Frontal cortex (tissue), 3 donors: ENCODE measurements at regions not wholly inside any gene's neighbourhood (a gene's known extent, or its start where the extent isn't known, plus 50 kb on each side); places are given as distances from the start of the nearest gene placed in this dataset.
"Not testable (repeated sequence)": the region's sequence is repeated elsewhere in the genome, so short reads cannot be mapped to it uniquely, and the experiment has no call there.

Experiments used
- DNase-seq, 2 donors: peaks; one replicate each; pipeline ENCODE4 v3.0.0; 2012; ENCODE audit warnings: low spot score in 2 of 2
- FAIRE-seq: peaks from 2 replicates; lab custom pipeline; 2012; peaks lifted over from hg19 to GRCh38; lab: Jason Lieb, UNC
- donor health status: control.
- donor health status: control.
- donor health status: control.

DNA sequence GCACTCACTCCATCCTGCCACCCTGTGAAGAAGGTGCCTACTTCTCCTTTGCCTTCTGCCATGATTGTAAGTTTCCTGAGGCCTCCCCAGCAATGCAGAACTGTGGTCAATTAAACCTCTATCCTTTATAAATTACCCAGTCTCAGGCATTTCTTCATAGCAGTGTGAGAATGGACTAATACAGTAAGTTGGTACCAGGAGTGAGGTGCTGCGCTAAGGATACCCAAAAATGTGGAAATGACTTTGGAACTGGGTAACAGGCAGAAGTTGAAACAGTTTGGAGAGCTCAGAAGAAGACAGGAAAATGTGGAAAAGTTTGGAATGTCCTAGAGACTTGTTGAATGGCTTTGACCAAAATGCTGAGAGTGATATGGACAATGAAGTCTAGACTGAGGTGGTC is 176.0 kb downstream of the FZD1 start:
- FAIRE-seq, DNase-seq: not testable (repeated sequence)

DNA sequence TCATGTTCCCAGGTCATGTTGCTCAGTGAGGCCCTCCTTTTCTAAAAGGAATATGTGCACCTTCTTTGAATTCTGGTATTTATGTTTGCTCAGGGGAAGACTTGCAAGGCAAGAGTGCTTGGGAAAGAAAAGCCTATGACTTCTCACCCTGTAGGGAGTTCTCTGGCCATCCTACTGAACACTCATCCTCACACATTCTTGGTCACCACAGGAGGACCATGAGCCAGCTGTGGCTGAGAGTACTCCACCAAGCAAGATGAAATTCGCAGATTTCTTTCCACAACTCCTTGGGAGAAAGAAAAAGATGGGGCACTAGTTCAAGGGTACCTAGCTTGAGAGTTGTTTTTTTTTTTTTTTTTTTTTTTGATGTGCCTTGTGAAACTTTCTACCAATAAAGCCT is 179.6 kb downstream of the FZD1 start:
- DNase-seq (no peak), FAIRE-seq (no peak)

DNA sequence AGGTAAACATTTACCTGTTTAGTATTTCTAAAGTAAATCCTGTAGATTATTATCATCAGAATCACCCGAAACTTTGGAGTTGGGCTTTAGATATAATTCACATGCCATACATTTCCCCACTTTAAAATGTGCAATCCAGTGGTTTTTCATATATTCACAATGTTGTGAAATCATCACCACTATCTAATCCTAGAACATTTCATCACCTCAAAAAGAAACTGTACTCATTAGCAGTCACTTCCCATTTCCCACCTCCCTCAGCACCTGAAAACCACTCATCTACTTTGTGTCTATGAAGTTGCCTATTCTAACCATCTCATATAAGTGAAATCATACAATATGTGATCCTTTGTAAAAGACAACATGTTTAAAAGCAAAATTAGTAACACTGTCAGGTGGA is 182.6 kb downstream of the FZD1 start:
- DNase-seq (no peak), FAIRE-seq (no peak)

DNA sequence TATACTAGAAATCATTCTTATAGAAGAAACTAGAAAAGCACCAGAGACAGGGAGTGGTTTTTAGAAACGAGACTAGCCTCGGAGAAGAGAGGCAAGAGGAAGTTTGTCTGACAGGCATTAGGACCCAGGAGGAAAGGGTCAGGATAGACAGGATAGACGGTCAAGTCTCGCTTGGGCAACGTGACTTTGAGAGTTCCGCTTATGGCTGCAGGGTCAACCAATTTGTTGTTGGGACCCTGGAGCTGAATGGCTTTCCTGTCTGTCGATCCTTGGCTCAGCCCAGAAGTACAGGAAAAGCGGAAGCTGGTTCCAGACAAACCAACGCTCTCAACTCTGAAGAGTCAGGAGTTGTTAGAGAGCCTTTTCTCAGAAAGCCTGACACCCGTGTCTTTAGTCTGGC is 191.2 kb downstream of the FZD1 start:
- FAIRE-seq, result no peak
- no peak for DNase-seq

DNA sequence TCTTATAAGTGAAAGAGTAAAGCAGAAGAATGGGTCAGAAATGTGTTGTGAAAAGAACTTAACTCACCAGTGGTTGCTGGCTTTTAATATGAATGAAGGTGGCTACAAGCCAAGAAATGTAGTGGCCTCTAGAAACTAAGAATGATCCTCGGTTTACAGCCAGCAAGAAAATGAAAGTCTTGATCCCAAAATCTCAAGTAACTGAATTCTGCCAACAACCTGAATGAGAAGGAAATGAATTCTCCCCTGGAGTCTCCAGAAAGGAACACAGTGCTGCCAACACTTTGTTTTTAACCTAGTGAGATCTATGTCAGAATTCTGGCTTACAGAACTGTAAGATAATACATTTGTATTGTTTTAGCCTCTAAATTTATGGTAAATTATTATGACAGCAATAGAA is 193.0 kb downstream of the FZD1 start:
- no peak for FAIRE-seq
- DNase-seq, result no peak

DNA sequence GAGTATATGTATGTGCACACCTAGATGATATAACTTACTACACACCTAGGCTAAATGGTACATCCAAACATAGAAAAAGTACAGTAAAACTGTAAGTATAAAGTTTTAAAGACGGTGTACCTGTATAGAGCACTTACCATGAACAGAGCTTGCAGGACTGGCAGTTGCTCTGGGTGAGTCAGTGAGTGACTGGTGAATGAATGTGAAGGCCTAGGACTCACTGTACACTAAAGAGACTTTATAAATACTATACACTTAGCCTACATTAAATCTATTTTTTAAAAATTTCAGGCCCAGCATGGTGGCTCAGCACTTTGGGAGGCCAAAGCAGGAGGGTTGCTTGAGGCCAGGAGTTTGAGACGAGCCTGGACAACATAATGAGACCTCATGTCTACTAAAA is 195.3 kb downstream of the FZD1 start:
- FAIRE-seq (no peak), DNase-seq (no peak)

DNA sequence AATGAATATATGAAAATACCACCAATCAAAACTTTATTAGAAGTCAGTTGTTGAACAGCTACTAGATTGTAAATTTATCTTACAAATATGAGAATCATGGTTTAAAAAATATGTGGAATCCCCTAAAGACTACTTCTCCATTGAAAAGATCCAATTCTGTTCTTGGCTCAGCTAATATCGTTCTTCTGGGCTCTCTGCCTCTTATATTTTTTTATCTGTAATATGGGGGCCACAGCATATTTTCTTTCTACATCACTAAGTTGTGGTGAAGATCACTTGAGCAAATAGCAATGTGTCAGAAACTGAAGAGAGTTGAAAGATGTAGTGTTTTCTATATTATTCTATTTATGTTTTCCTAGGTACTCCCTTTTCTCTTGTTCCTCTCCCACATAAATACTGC is 198.1 kb downstream of the FZD1 start:
- no peak for DNase-seq
- no peak for FAIRE-seq

DNA sequence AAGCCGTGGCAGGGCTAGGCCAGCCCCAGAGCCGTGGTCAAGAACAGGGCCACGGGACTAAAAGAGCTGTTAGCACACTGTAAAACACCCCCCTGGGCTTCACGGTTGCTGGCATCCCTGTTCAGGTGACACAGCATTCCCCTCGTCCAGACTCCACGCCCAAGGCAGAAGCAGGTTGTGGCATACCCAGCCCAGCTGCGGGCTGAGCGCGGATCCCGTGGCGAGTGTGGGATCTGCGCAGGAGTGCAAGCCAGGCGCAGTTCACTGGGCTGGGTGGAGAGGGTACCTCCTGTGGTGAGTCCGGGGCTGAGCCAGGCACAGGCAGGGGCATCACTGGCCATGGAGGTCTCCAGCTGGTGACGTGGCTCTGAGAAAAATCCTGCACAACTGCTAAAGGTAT is 199.1 kb downstream of the FZD1 start:
- DNase-seq (no peak), FAIRE-seq (no peak)

DNA sequence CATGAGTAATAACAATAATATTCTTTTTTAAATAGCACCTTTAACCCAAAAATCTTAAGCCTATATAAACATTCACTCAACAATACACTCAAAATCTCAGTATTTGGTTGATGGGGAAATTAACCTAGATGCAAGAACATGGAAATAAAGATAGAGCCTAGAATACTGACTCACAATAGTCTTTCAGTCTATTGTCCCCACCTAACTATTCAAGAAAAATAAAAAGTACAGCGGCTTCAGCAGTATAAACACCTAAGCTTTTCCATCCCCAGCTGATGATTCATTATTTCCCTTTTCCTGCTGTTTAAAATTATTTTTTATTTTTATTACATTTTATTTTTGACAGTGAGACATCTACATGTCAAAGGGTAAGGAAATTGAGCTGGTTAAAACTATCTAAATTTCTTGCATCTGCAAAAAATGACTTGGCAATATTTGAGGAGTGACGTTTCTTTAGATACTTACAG is 201.4 kb downstream of the FZD1 start:
- no peak for FAIRE-seq
- DNase-seq, result no peak

DNA sequence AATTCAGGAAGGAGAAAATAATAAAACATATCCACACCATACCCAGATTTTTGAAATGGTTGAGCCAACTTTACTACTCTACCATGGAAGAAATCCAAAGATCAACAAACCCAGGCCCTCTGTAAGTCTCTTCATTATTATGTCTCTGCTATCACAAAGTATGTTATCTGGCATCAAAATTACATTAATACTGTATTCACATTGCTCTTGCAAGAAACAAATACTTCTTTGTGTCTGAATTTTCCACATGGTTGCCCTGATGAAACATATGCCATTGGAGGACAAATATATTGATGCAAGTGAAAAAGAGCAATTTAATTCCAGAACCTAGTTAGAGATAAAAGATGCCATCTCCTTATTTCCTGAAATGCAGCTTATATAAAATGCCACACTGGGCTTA is 204.0 kb downstream of the FZD1 start:
- FAIRE-seq (no peak), DNase-seq (no peak)

DNA sequence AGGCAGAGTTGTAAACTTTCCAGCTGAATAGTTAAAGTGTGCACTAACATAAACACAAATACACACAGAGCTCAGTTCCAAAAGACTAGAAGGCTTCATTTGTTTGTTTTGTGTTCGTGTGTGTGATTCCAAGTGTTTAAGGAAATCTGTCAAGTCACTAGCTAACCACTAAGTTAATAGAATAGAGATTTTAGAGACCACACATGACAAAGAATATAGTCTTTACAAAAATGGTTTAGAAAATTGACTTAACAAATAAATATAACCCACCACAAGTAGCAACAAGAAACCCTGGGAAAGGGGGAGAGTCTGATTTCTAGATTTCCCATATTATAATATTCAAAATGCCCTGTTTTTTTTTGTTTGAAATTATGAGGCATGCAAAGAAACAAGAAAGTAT is 209.4 kb downstream of the FZD1 start:
- FAIRE-seq (no peak), DNase-seq (no peak)

DNA sequence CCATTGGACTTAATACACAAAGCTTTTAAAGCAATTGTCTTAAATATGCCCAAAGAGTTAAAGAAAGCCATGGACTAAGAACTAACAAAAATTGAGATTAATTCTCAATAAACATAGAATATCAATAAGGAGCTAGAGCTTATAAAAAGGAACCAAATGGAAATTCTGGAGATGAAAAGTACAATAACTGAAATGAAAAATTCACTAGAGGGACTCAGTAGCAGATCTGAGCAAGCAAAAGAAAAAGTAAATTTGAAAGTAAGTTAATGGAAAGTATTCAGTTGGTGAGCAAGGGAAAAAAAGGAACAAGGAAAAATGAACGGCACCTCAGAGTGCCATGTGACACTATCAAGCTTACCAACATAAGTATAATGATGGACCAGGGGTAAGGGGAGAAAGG is 209.8 kb downstream of the FZD1 start:
- FAIRE-seq, result no peak
- DNase-seq, result no peak

DNA sequence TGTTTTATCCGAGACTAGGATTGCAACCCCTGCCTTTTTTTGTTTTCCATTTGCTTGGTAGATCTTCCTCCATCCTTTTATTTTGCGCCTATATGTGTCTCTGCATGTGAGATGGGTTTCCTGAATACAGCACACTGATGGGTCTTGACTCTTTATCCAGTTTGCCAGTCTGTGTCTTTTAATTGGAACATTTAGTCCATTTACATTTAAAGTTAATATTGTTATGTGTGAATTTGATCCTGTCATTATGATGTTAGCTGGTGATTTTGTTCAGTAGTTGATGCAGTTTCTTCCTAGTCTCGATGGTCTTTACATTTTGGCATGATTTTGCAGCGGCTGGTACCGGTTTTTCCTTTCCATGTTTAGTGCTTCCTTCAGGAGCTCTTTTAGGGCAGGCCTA is 216.2 kb downstream of the FZD1 start:
- not testable (repeated sequence) for FAIRE-seq, DNase-seq

DNA sequence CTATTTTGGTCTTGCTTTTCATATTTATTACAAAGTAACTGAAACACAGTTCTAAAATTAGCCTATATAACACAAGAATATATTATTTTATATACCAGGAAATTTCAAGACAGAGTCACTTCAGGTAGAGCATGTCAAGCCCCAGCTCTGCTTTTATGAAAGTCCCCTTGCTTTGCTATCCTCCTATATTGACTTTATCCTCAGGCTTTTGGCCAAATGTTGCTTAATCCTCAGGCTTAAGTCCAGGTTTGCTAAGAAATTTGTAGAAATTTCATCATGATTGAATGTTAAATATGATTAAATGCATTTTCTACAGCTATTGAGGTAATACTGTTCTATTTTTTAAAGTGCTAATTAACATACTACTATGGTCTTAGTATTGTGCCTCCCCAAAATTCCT is 227.6 kb downstream of the FZD1 start:
- no peak for FAIRE-seq
- DNase-seq, result no peak

DNA sequence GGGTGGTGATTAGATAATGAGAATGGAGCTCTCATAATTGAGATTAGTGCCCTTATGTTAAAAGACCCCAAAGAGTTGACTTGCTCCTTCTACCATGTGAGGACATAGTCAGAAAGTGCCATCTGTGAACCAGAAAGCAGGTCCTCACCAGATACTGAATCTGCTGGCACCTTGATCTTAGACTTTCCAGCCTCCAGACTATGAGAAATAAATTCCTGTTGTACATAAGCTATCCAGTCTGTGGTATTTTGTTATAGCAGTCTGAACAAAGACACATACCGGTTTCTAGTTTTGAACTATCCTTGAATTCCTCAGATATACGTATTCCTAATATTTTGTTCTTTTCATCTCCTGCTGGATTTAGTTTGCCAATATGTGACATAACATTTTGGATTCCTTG is 228.1 kb downstream of the FZD1 start:
- no peak for FAIRE-seq
- no peak for DNase-seq

DNA sequence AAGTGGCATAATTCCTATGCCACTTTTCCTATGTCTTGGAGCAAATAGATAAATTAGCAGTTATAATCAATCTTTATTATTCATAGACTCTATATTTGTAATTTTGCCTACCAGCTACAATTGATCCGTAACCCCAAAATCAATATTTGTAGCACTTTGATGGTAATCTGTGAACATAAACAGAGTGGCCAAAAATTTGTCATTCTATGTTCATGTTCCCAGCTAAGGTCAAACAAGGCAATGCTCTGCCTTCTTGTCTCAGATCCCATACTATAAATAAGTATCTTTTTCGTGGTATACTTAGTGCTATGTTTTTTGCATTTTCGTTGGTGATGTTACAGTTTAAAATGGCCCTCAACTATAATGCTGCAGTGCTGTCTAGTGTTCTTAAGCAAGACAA is 228.5 kb downstream of the FZD1 start:
- FAIRE-seq, result no peak

DNA sequence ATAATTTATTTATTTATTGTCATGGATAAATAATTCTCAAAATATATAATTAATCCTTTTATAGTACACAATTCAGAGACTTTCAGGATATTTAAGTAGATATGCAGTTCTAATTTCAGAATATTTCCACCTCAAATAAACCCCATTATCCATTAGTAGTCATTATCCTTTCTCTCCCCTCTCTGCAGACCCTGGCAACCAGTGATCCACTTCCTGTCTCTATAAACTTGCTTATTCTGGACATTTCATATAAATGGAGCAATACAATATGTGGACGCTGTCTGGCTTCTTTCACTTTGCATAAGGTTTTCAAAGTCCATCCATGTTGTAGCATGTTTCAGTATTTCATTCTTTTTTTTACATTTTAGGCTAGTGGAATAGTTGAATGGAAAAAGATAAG is 230.2 kb downstream of the FZD1 start:
- DNase-seq, result no peak
- no peak for FAIRE-seq

More for the DNA sequence above, 228.5 kb downstream of the FZD1 start:
- DNase-seq, result no peak

DNA sequence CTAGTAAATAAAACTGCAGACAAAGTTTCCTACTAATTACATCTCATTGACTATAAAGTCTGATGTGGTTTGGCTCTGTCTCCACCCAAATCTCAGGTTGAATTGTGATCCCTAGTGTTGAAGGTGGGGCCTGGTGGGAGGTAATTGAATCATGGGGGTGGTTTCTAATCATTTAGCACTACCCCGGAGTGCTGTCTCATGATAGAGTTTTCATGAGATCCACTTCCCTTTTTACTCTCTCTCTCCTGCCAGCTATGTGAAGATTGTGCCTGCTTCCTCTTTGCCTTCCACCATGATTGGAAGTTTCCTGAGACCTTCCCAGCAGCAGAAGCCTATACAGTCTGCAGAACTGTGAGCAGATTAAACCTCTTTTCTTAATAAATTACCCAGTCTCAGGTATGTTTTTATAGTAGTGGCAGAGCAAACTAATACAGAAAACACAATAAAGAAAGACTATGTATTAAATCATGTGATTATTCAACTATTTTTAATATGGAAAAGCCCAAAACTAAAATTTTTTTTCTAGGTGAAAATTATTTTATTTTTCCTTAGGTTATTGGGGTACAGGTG is 232.1 kb downstream of the FZD1 start:
- FAIRE-seq (no peak), DNase-seq (no peak)

DNA sequence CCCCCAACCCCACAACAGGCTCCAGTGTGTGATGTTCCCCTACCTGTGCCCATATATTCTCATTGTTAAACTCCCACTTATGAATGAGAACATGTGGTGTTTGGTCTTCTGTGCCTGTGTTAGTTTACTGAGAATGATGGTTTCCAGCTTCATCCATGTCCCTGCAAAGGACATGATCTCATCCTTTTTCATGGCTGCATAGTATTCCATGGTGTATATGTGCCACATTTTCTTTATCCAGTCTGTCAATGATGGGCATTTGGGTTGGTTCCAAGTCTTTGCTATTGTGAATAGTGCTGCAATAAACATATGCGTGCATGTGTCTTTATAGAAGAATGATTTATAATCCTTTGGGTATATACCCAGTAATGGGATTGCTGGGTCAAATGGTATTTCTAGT is 233.0 kb downstream of the FZD1 start:
- not testable (repeated sequence) for FAIRE-seq, DNase-seq

DNA sequence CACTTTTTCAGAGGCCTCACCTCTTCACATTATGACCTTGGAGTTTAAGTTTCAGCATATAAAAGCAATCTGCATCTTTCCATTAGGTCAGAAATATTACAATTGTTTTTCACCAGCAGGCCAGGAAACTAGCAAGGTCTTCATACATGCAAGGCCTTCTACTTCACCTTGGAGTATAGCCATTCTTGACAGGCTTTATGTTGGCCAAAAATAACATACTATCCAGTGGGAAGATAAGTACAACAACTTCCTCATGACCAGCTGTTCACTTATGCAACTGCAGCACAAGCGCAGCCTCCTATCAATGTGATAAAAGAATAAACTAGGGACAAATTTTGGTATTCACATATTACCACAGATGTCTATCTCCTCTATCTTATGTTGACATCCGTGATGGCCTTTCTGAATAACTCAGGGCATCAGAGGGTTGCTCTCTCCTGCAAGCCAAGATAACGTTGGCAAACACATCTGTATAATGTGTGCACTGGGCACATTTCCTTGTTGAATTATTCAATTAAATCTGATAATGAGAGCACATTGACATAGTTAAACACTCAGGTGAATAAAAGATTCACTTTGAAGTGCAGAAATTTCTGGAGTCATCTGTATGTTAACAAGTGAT is 239.8 kb downstream of the FZD1 start:
- no peak for FAIRE-seq
- DNase-seq, result no peak

DNA sequence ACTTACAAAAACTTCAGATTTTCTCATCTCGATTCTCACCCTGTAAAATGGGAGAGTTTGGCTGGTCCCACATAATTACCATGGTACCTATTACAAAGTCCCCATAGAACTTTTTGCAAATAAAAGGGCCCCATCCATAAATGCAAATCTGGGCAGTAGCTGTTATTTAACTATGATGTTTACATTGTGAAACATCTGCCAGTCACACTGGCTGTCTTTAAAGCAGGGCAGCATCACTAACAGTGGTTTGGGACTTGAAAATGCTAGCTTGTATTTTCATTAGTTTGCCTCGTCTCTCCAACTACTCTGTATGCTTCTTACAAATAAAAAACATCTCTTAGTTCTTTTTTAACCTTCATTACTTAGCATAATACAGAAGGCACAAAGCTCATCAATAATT is 240.7 kb downstream of the FZD1 start:
- FAIRE-seq, result no peak

DNA sequence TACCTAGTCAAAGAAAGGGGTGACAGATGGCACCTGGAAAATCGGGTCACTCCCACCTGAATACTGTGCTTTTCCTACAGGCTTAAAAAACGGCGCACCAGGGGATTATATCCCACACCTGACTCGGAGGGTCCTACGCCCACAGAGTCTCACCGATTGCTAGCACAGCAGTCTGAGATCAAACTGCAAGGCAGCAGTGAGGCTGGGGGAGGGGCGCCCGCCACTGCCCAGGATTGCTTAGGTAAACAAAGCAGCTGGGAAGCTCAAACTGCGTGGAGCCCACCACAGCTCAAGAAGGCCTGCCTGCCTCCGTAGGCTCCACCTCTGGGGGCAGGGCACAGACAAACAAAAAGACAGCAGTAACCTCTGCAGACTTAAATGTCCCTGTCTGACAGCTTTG is 242.7 kb downstream of the FZD1 start:
- DNase-seq, FAIRE-seq: not testable (repeated sequence)

More for the DNA sequence above, 240.7 kb downstream of the FZD1 start:
- DNase-seq, result no peak
